T-helper 17 cell (primary cell): ENCODE measurements at regions not wholly inside any gene's neighbourhood (a gene's known extent, or its start where the extent isn't known, plus 50 kb on each side); places are given as distances from the start of the nearest gene placed in this dataset.
"Not testable (repeated sequence)": the region's sequence is repeated elsewhere in the genome, so short reads cannot be mapped to it uniquely, and the experiment has no call there.

Experiments
- ATAC-seq: fragments of 150-1000 bp; cut with Tn5 transposase; 2 replicates; pipeline ENCODE4 v1.10.0; 2021; ENCODE audit warnings: mild to moderate bottlenecking, moderate library complexity
- DNase-seq, 3 donors: peaks; one replicate each; pipeline versions ENCODE4 v3.0.0 to v3.0.0-alpha.2; 2020 to 2021
- H3K9me3 ChIP-seq: one replicate; pipeline ENCODE4 v1.7.0; 2013; ENCODE audit warnings: low read length, mild to moderate bottlenecking; ENCODE audit not compliant: control insufficient read depth, poor library complexity, severe bottlenecking
- H3K27ac Mint-ChIP-seq: one replicate; pipeline ENCODE4 v1.8.0; 2022; ENCODE audit warnings: mild to moderate bottlenecking, moderate library complexity, mixed read lengths
- H3K27me3 Mint-ChIP-seq: one replicate; pipeline ENCODE4 v1.8.0; 2022; ENCODE audit warnings: mixed read lengths
- H3K36me3 Mint-ChIP-seq: one replicate; pipeline ENCODE4 v1.8.0; 2022; ENCODE audit warnings: low read depth, mixed read lengths
- H3K4me1 Mint-ChIP-seq: one replicate; pipeline ENCODE4 v1.8.0; 2022; ENCODE audit warnings: mild to moderate bottlenecking, mixed read lengths
- H3K4me3 Mint-ChIP-seq: one replicate; pipeline ENCODE4 v1.8.0; 2022; ENCODE audit warnings: mild to moderate bottlenecking, moderate library complexity, mixed read lengths

DNA sequence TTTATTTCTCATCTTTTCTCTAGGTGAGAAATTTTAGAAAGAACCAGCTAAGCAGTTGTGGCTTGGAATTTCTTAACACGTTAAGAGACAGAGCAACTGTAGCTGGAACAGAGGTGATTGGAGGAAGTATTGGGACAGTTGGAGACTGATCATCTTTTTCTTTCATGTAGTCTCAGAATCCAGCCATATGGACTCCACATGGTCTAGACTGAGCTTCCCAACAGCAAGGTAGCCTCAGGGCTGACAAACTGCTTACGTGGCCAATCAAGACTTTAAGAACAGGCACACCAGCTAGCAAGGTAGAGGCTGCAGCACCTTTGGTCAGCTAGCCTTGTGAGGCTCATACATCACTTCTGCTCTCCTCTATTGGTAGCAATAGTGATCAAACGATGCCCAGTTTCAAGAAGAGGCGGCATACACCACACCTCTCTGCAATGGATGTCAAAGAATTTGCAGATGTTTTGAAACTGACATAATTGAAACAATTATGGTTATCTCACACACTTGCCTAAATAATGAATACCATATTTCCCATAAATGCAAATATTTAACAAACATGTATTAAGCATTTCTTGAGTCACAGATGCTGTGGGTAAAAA, 590.5 kb upstream of the SLC35B3 start:
- DNase-seq (no peak), ATAC-seq (no peak)
- H3K27ac Mint-ChIP-seq: no peak overlapping the region
- H3K4me1 Mint-ChIP-seq: no peaks in the 10 kb centered on the region
- H3K27me3 Mint-ChIP-seq: no peaks in the 10 kb centered on the region
- H3K9me3 ChIP-seq: peaks cover 3% of the 10 kb centered on the region
- no peak overlapping the region for H3K4me3 Mint-ChIP-seq
- no peaks in the 10 kb centered on the region for H3K36me3 Mint-ChIP-seq

DNA sequence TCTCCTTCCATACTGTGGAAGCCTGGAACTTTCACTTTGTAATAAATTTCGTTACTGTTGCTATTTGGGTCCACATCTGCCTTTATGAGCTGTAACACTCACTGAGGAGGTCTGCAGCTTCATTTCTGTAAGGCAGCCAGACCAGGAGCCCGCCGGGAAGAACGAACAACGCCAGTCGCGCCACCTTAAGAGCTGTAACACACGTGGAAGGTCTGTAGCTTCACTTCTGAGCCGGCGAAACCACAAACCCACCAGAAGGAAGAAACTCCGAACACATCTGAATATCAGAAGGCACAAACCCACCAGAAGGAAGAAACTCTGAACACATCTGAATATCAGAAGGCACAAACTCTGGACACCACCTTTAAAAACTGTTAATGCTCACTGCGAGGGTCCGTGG, 589.9 kb upstream of the SLC35B3 start:
- H3K9me3 ChIP-seq: peaks cover 3% of the 10 kb centered on the region
- ATAC-seq (no peak), DNase-seq (no peak)
- H3K4me3 Mint-ChIP-seq: peak overlapping the region; percentile 19
- no peaks in the 10 kb centered on the region for H3K36me3 Mint-ChIP-seq
- no peaks in the 10 kb centered on the region for H3K4me1 Mint-ChIP-seq
- H3K27me3 Mint-ChIP-seq: no peaks in the 10 kb centered on the region
- H3K27ac Mint-ChIP-seq: no peak overlapping the region

DNA sequence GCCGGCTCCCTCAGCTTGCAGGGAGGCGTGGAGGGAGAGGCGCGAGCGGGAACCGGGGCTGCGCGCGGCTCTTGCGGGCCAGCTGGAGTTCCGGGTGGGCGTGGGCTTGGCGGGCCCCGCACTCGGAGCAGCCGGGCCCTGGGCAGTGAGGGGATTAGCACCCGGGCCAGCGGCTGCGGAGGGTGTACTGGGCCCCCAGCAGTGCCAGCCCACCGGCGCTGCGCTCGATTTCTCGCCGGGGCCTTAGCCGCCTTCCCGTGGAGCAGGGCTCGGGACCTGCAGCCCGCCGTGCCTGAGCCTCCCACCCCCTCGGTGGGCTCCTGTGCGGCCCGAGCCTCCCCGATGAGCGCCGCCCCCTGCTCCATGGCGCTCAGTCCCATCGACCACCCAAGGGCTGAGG, 588.9 kb upstream of the SLC35B3 start:
- H3K36me3 Mint-ChIP-seq: not testable (repeated sequence)

DNA sequence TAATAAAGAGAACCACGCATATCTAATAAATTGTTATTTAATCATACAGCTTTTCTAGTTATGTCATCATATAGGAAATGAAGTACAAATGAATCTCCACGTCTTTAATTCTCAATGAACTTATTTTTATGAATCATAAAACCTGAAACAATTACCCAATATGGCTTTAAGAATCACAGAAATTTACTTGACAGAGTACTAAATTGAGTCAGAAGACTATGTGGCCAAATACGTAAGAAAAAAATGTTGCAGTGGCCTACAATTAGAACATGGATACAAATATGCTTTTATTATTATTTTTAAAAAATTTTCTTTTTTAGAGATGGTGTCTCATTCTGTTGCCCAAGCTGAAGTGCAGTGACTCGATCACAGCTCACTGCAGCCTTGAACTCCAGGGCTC, 584.7 kb upstream of the SLC35B3 start:
- DNase-seq: no peak
- H3K27me3 Mint-ChIP-seq: no peaks in the 10 kb centered on the region
- H3K27ac Mint-ChIP-seq: no peak overlapping the region
- no peak for ATAC-seq
- H3K4me1 Mint-ChIP-seq: no peaks in the 10 kb centered on the region
- H3K4me3 Mint-ChIP-seq: no peak overlapping the region
- H3K9me3 ChIP-seq: peaks cover 3% of the 10 kb centered on the region
- no peaks in the 10 kb centered on the region for H3K36me3 Mint-ChIP-seq

More for the DNA sequence above, 588.9 kb upstream of the SLC35B3 start:
- DNase-seq, H3K4me3 Mint-ChIP-seq, H3K9me3 ChIP-seq, H3K27ac Mint-ChIP-seq, ATAC-seq, H3K4me1 Mint-ChIP-seq, H3K27me3 Mint-ChIP-seq: not testable (repeated sequence)

DNA sequence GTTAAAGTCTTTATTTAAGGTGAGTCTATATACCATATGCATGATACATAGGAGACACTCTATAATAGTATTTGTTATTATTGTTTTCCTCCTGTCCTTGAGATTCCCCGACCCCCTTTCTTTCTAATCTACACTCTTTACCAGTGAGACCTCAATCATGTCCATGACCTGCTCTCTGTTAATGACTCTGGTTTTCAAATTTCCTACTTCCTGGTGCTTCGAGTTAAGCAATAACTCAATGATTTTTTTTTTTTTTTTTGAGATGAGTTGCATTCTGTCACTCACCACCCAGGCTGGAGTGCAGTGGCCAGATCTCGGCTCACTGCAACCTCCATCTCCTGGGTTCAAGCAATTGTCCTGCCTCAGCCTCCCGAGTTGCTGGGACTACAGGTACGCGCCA, 574.6 kb upstream of the SLC35B3 start:
- no peaks in the 10 kb centered on the region for H3K27me3 Mint-ChIP-seq
- H3K4me1 Mint-ChIP-seq: no peaks in the 10 kb centered on the region
- no peak for ATAC-seq
- H3K4me3 Mint-ChIP-seq: no peak overlapping the region
- no peaks in the 10 kb centered on the region for H3K9me3 ChIP-seq
- no peaks in the 10 kb centered on the region for H3K36me3 Mint-ChIP-seq
- DNase-seq: no peak
- H3K27ac Mint-ChIP-seq: no peak overlapping the region

DNA sequence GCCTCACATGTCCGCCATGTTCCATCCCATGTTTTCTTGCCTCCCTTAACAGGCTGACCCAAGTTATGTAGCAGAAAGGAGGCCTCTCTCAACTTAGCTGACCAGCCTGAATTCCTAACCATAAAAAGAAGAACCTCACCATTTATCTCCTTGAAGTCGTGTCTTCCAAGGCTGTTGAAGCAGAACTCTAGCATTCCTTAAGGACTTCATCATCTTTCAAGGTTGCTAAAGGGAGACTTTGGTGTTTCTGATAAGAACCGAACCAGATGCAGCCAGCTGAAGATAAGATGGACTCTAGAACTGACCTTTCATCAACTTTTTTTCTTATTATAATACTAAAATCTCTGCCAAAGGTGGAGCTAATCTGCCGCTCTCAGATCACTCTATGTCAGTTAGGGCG, 571.7 kb upstream of the SLC35B3 start:
- DNase-seq: no peak
- no peaks in the 10 kb centered on the region for H3K4me1 Mint-ChIP-seq
- no peaks in the 10 kb centered on the region for H3K27me3 Mint-ChIP-seq
- no peak for ATAC-seq
- no peaks in the 10 kb centered on the region for H3K36me3 Mint-ChIP-seq
- H3K27ac Mint-ChIP-seq: no peak overlapping the region
- no peaks in the 10 kb centered on the region for H3K9me3 ChIP-seq
- H3K4me3 Mint-ChIP-seq: no peak overlapping the region

DNA sequence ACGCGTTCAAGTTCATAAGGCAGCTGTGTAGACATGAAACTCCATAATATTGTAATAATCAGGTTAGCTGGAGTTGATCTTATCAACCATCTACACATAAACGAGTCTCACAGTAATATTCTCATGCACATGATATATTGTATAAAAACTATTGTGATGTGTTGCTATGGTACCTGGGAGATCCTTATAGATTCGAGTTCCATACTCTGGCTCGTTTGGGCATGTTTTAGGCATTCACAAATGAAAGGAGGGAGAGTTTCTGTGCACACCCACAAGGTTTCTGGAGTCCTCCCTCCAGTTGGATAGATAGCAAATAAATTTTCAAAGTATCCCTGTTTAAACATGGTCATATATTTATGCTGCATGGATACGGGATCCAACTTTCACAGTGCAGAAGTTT, 567.5 kb upstream of the SLC35B3 start:
- H3K4me3 Mint-ChIP-seq: no peak overlapping the region
- no peak overlapping the region for H3K27ac Mint-ChIP-seq
- H3K36me3 Mint-ChIP-seq: no peaks in the 10 kb centered on the region
- H3K9me3 ChIP-seq: no peaks in the 10 kb centered on the region
- H3K27me3 Mint-ChIP-seq: no peaks in the 10 kb centered on the region
- H3K4me1 Mint-ChIP-seq: no peaks in the 10 kb centered on the region
- DNase-seq (no peak), ATAC-seq (no peak)

DNA sequence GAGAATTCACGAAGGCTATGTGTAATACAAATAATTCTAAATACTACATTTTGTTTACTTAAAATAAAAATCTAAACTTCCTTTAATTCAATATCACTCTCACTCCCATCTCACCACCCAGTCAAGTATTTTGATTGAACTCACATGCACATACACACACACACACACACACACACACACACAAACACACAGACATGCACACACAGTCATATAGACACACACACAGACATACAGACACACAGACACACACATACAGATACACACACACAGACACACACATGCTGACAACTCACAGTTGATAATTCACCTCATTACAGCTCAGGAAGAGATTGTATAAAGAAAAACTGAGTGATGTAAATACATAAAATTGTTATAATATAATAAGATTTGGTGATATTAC, 559.8 kb upstream of the SLC35B3 start:
- no peaks in the 10 kb centered on the region for H3K9me3 ChIP-seq
- peaks cover 8% of the 10 kb centered on the region for H3K27me3 Mint-ChIP-seq
- DNase-seq: no peak
- H3K4me1 Mint-ChIP-seq: no peaks in the 10 kb centered on the region
- H3K4me3 Mint-ChIP-seq: no peak overlapping the region
- no peak overlapping the region for H3K27ac Mint-ChIP-seq
- H3K36me3 Mint-ChIP-seq: no peaks in the 10 kb centered on the region
- no peak for ATAC-seq

DNA sequence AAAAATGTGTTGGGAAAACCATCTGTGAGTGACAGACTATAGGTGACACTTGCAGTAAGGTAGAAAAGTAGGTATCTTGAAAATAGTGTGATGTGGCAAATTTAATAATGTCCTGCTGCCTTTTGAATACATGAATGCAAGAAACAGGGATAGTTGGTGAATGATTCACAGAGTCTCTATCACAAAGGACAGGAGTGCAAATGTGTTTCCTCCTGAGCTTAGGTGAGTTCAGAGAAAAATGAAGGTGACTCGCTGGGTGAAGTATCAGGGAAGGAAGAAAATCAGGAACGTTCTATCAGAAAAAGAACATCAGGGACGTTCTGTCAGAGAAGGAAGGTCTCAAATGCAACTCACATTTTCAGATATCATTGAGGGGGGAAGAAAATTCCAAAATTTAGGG, 557.8 kb upstream of the SLC35B3 start:
- H3K36me3 Mint-ChIP-seq: no peaks in the 10 kb centered on the region
- DNase-seq (no peak), ATAC-seq (no peak)
- H3K27me3 Mint-ChIP-seq: peaks cover 8% of the 10 kb centered on the region
- no peak overlapping the region for H3K27ac Mint-ChIP-seq
- no peaks in the 10 kb centered on the region for H3K9me3 ChIP-seq
- H3K4me1 Mint-ChIP-seq: no peaks in the 10 kb centered on the region
- H3K4me3 Mint-ChIP-seq: no peak overlapping the region

DNA sequence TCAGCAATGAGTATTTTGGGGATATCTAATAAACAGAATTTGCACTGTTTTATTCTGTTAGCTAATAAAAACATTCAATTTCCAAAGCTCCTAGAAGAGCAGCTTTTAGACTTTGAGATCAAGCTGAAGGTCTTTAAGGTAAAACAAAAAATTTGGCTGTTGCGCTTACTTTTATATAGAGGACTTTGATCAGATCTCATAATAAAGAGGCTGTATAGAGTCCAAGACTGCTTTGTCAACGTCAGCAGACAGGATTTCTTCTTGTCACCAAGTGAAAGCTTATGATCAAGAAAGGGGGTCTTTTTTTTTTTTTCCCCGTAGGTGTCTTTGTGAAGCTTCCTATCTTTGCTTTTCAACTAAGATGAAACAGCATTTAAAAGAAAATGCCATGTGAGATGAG, 556.5 kb upstream of the SLC35B3 start:
- ATAC-seq: no peak
- no peak overlapping the region for H3K27ac Mint-ChIP-seq
- no peaks in the 10 kb centered on the region for H3K9me3 ChIP-seq
- H3K4me1 Mint-ChIP-seq: no peaks in the 10 kb centered on the region
- peaks cover 20% of the 10 kb centered on the region for H3K27me3 Mint-ChIP-seq
- H3K4me3 Mint-ChIP-seq: no peak overlapping the region
- H3K36me3 Mint-ChIP-seq: no peaks in the 10 kb centered on the region
- no peak for DNase-seq

DNA sequence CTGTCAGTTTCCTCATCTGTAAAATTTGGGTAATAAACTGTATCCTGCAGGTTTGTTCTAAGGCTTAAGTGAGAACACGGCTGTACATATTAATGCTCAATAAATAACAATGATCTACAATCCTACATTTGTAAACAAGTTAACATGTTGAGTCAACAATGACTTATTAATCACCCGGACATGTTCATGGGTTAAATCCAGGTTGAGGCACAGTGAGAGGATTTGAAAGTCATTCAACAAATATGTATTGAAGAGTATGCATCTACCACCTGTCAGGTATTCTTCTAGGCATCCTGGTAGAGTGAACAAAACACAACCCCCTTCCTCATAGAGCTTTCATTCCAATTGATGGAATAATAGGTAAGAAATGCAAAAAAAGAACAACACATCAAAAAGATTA, 554.7 kb upstream of the SLC35B3 start:
- DNase-seq: no peak
- Mint-ChIP-seq H3K27me3 (peaks cover 28% of the 10 kb centered on the region), H3K36me3 (no peaks in the 10 kb centered on the region), H3K4me3 (no peak overlapping the region), H3K4me1 (no peaks in the 10 kb centered on the region), H3K27ac (no peak overlapping the region)
- H3K9me3 ChIP-seq: no peaks in the 10 kb centered on the region
- ATAC-seq: no peak

DNA sequence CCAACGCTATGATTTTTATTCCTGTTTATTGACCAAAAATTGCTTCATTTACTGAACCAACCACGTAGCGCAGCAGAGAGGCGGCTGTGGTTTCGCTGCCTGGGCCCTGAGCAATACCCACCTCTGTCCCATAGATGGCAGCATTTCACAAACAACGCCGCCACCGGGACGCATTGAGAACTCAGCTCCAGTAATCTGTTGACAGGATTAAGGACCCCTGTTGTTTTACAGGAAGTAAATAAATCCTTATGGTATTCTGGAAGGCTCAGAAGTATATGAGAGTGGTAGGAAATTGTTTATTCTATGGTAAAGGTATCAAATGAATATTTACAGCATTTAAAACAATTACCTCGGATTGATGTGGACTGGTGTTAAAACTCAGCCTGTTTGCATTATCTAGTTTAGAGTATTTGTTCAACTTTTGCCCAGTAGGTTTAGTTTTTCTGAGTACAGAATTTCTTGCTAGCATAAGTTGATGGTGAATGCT, 547.9 kb upstream of the SLC35B3 start:
- no peaks in the 10 kb centered on the region for H3K9me3 ChIP-seq
- H3K27me3 Mint-ChIP-seq: peaks cover 29% of the 10 kb centered on the region
- peaks cover 2% of the 10 kb centered on the region for H3K4me1 Mint-ChIP-seq
- DNase-seq (peak in 2 of 3 donors; percentile 15 to 31), ATAC-seq (peak; percentile 89)
- no peak overlapping the region for H3K27ac Mint-ChIP-seq
- H3K36me3 Mint-ChIP-seq: no peaks in the 10 kb centered on the region
- no peak overlapping the region for H3K4me3 Mint-ChIP-seq

DNA sequence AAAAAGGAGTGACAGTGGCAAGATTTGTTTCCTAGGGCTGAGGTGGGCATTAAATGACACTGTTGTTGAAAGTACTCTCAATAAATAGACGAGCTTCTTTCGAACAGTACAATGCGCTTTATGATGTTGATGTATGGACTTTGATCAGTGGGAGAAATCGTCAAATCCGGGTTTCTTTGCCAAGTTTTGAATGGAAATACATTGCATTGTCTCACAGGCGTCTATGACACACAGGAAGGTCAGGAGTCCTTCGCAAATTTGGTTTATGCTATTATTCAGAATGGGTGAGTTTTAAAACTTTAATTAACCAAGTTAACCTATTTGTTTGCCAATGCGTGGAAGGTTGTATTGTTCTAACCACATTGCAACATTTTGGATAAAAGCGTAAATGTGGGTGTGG, 547.3 kb upstream of the SLC35B3 start:
- peaks cover 24% of the 10 kb centered on the region for H3K27me3 Mint-ChIP-seq
- H3K27ac Mint-ChIP-seq: no peak overlapping the region
- H3K4me3 Mint-ChIP-seq: no peak overlapping the region
- H3K36me3 Mint-ChIP-seq: no peaks in the 10 kb centered on the region
- H3K9me3 ChIP-seq: no peaks in the 10 kb centered on the region
- no peak for ATAC-seq
- peaks cover 2% of the 10 kb centered on the region for H3K4me1 Mint-ChIP-seq
- no peak for DNase-seq

DNA sequence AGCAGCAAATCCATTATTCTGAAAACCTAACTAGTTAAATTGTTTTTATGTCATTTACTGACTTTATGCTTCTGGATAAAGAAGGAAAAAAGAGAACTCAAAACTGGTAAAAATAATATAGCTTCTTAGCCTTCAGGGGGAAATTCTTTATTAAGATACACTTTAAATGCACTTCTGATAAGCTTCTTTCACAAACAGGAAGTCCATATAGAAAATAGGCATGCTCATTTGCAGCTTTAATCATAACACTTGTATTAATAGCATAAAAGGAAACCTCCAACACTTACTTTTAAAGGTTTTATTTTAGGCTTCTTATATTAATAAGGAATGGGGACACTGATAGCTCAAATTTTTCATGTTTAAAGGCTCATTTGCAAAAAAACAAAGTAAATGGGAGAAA, 538.0 kb upstream of the SLC35B3 start:
- no peak overlapping the region for H3K4me3 Mint-ChIP-seq
- no peaks in the 10 kb centered on the region for H3K36me3 Mint-ChIP-seq
- peaks cover 6% of the 10 kb centered on the region for H3K27me3 Mint-ChIP-seq
- no peak for ATAC-seq
- no peak overlapping the region for H3K27ac Mint-ChIP-seq
- no peaks in the 10 kb centered on the region for H3K9me3 ChIP-seq
- no peaks in the 10 kb centered on the region for H3K4me1 Mint-ChIP-seq
- no peak for DNase-seq
